PFSK-1 (cell line): ENCODE measurements at regions not wholly inside any gene's neighbourhood (a gene's known extent, or its start where the extent isn't known, plus 50 kb on each side); places are given as distances from the start of the nearest gene placed in this dataset.

Experiments
- POLR2AphosphoS5 ChIP-seq: IDR thresholded peaks from 2 replicates; pipeline ENCODE4 v1.6.1; 2012; ENCODE audit warnings: low read depth, mild to moderate bottlenecking, control low read depth, low read length, moderate library complexity
- REST ChIP-seq, 2 experiments: IDR thresholded peaks; 2 replicates each; pipeline versions ENCODE4 v1.6.1 to v1.8.0; 2011 to 2012; ENCODE audit warnings: low read depth in 2 of 2, low read length in 2 of 2, control low read depth in 1 of 2, inconsistent platforms in 1 of 2, mild to moderate bottlenecking in 1 of 2, moderate library complexity in 1 of 2; ENCODE audit not compliant: insufficient read depth in 1 of 2
- SIN3A ChIP-seq: IDR thresholded peaks from 2 replicates; pipeline ENCODE4 v1.6.1; 2012; ENCODE audit warnings: mild to moderate bottlenecking, low read length, moderate library complexity, borderline replicate concordance; ENCODE audit not compliant: insufficient read depth
- TAF1 ChIP-seq: IDR thresholded peaks from 2 replicates; pipeline ENCODE4 v1.6.1; 2012; ENCODE audit warnings: low read length, control low read depth, borderline replicate concordance; ENCODE audit not compliant: insufficient read depth

- TF ChIP-seq POLR2AphosphoS5 (no peak), TAF1 (no peak), REST (IDR thresholded peaks at IDR 0.05; ENCODE audit: insufficient read depth in 1 of 2, low read depth in 2 of 2, low read length in 2 of 2) (no peak), SIN3A (no peak)
Observed at GRCh38 chr13:105991622-105992277, 543.7 kb downstream of the EFNB2 start.
